Inflammatory macrophage (primary cell): ENCODE measurements at regions not wholly inside any gene's neighbourhood (a gene's known extent, or its start where the extent isn't known, plus 50 kb on each side); places are given as distances from the start of the nearest gene placed in this dataset.
"Not testable (repeated sequence)": the region's sequence is repeated elsewhere in the genome, so short reads cannot be mapped to it uniquely, and the experiment has no call there.

Source experiments
- DNase-seq, 2 donors: peaks; one replicate each; pipeline ENCODE4 v3.0.0-alpha.2; 2020 to 2022

GRCh38 chr1:78715181-78715661 lies 65.6 kb downstream of the IFI44 start:
- DNase-seq: no peak

- DNase-seq: no peak
These were observed 66.6 kb downstream of the IFI44 start for GRCh38 chr1:78716186-78716585.

- no peak for DNase-seq
These were observed 68.9 kb downstream of the IFI44 start for GRCh38 chr1:78718566-78718965.

- no peak for DNase-seq
These were observed 71.5 kb downstream of the IFI44 start for GRCh38 chr1:78721136-78721535.

DNA sequence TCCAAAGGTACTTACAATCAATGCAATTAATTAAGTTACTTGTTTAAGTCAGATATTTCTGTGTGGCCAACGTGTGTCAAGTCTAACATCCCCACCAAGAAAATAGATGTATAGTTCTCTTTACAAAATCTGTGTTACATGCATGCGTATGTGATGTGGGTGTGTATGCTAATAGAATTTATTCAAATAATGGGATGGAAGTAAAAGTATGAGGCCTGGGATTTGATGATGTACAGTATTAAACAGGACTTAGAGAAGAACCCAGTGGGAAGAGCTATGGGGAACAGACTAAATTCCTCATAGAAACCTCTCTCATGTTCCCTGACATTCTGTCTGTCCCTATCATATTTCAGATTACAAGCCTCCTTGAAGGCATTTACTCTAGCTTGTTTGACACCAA lies 72.5 kb downstream of the IFI44 start:
- no peak for DNase-seq

- no peak for DNase-seq
These were observed 72.9 kb downstream of the IFI44 start for GRCh38 chr1:78722521-78722920.

- no peak for DNase-seq
These were observed 73.3 kb downstream of the IFI44 start for GRCh38 chr1:78722947-78723346.

DNA sequence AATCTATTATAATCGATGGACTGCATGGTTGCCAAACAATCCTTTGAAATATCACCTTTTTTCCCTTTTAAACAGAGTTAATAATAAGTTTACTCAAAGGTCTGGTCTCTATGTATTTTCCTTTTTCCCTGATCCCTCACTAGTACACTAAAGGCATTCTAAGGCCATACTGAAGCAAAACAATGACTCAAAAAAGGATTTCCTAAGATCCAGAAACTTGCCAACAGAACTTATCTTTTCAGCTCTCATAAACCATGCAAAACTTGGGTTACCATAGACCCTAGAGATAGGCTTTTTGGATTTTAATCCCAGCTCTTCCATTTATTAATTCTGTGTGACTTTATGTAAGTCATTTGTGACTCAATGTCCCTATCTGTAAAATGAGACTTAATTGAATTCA lies 77.1 kb downstream of the IFI44 start:
- DNase-seq: no peak

GRCh38 chr1:78728359-78728758 lies 78.7 kb downstream of the IFI44 start:
- DNase-seq: no peak

DNA sequence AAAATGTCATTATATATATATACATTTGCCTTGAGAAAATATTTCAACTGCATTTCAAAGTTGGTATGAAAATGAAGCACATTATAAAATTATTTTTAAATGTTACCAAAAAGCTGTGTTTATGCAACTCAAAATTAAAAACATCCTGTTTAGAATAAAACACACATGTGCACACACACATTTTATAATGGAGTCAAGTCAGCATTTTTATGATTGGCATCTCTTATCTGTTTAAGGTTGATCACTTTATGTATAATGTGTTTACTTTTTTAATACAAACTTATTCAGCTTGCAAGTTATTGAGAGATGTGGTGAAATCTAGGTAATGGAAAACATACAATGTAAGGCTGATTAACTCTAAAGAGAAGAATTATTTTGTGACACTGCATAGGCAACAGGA lies 80.4 kb downstream of the IFI44 start:
- no peak for DNase-seq

DNA sequence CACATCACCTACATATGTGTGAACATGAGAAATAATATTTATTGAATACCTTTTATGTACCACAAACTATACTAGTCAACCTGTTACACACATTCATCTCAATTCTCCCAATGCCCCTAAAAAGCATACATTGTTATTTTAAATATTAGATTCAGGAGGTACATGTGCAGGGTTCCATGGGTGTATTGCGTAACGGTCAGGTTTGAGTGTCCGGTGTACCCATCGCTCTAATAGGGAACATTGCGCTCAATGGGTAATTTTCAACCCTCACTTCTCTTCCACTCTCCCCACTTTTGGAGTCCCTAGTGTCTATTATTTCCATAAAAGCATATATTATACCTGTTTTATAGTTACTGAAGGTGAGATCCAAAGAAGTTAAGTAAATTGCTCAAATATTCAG lies 82.0 kb downstream of the IFI44 start:
- no peak for DNase-seq

- no peak for DNase-seq
These were observed 87.6 kb downstream of the IFI44 start for GRCh38 chr1:78737241-78737640.

- no peak for DNase-seq
These were observed 94.0 kb downstream of the IFI44 start for GRCh38 chr1:78743626-78744025.

DNA sequence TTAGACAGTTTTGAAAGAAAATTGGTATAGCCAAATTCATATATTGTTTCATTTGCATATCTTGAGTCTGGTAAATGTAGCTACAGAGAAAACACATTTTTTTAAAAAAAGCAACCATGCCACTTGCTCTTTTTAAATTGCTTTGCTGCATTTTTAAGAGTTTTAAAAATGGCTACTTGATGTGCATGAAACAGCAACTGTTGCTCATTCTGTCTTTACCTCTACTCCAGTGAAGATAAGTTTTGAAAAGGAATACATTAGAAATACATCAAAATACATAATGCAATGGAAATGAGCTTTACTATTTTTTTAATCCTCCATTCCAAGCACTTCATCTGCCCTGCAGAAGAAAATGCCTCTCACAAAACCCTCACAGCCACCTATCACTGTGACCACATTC lies 95.5 kb downstream of the IFI44 start:
- DNase-seq: no peak

DNA sequence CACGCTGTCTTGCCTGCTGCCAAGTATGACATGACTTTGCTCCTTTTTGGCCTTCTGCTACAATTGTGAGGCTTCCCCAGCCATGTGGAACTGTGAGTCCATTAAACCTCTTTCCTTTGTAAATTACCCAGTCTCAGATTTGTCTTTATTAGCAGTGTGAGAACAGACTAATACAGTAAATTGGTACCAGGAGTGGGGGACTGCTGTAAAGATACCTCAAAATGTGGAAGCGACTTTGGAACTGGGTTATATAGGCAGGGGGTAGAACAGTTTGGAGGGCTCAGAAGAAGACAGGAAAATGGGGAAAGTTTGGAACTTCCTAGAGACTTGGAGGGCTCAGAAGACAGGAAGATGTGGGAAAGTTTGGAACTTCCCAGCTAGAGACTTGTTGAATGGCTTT lies 104.0 kb downstream of the IFI44 start:
- DNase-seq: not testable (repeated sequence)

- no peak for DNase-seq
These were observed 106.4 kb downstream of the IFI44 start for GRCh38 chr1:78755986-78756385.

DNA sequence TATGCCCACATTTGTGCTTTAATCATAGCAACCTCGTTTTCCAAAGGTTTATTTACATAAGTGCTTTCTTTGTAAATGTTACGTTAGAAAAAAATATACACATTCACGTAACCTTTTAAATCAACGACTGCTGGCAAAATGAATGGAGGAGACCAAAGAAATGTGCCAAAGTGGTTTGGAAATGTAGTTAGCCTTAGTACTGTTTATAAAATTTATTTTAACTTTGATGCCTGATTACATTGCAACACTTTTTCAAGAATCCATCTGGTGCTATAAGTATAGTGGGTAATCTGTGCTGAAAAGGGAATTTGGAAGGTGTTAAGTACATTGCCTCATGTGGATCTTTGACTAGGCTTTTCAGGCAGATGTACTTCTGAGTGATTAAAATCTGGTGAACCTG lies 108.9 kb downstream of the IFI44 start:
- no peak for DNase-seq

DNA sequence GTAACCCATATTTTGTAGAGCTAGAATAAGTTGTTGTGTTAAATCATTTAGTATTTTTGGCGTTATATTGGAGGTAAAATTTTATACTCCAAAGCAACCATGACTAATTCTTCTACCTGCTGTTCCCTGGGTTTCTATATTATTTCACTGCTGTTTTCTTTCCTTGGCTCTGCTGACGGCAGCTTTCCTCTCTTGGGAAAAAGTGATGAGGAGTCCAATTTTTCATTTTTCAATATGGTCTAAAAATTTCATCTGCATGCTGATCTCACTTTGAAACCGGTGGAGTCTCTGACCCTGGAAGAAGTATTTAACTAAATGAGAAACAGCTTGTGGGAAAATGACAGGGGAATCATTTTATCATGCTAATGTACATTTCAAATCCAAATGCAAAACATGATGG lies 110.2 kb downstream of the IFI44 start:
- no peak for DNase-seq

- DNase-seq: no peak
These were observed 111.2 kb downstream of the IFI44 start for GRCh38 chr1:78760858-78761257.

GRCh38 chr1:78762113-78762512 lies 112.5 kb downstream of the IFI44 start:
- no peak for DNase-seq

DNA sequence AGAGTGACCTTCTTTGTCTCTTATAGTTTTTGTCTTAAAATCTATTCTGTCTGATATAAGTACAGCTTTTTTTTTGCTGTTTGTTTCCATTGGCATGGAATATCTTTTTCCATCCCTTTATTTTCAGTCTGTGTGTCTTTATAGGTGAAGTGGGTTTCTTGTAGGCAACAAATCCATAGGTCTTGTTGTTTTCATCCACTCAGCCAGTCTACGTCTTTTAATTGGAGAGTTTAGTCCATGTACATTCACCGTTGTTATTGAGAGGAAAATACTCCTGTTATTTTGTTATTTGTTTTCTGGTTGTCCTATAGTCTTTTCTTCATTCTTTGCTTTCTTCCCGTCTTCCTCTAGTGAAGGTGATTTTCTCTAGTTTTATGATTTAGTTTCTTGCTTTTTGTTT lies 115.9 kb downstream of the IFI44 start:
- DNase-seq: no peak

DNA sequence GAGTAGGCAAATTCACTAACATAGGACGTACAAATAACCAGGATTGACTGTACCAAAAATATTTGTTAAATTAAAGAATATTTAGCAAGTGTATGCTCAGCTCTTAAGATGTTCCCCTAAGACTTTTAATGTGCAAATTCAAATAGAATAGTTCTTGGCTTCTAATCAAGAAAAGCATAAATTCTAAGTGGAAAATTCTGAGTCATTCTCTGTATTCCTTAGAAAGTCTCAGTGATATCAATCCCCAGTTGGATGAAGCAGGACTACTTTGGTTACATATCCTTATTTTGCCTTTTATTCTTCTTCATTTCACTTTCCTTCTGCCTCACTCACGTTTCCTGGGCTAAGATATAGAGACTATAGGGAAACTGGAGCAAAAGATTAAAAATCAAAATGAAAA lies 130.2 kb downstream of the IFI44 start:
- no peak for DNase-seq

GRCh38 chr1:78787544-78787943 lies 137.9 kb downstream of the IFI44 start:
- DNase-seq: no peak

GRCh38 chr1:78790174-78790573 lies 140.5 kb downstream of the IFI44 start:
- DNase-seq: no peak

DNA sequence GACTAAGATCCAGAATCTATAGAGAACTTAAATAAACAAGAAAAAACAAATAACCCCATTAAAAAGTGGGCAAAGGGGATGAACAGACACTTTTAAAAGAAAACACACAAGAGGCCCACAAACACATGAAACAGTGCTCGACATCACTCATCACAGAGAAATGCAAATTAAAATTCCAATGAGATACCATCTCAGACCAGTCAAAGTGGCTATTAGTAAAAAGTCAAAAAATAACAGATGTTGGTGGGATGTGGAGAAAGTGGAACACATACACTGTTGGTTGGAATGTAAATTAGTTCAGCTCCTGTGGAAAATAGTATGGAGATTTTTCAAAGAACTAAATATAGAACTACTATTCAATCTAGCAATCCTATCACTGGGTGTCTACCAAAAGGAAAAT lies 143.1 kb downstream of the IFI44 start:
- DNase-seq: no peak
